ENCODE measurements at regions not wholly inside any gene's neighbourhood (a gene's known extent, or its start where the extent isn't known, plus 50 kb on each side); places are given as distances from the start of the nearest gene placed in this dataset.
"Not testable (repeated sequence)": the region's sequence is repeated elsewhere in the genome, so short reads cannot be mapped to it uniquely, and the experiment has no call there.

DNA sequence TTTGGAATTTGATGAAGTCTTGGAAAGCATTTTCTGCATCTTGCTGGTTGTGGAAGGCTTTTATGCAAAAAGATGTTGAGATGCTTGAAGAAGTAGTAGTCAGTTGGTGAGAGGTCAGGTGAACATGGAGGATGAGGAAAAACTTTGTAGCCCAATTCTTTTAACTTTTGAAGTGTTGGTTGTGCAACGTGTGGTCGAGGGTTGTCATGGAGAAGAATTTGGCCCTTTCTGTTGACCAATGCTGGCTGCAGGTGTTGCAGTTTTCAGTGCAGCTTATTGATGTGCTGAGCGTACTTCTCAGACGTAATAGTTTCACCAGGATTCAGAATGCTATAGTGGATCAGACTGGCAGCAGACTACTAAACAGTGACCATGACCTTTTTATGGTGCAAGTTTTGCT lies 508.4 kb upstream of the MAP2 start:
- DNase-seq, result no peak

GRCh38 chr2:208916881-208917280 lies 507.0 kb upstream of the MAP2 start:
- intact Hi-C loops (cut with DNase I; ENCODE audit: low total_unique reads), result no loop called here
- TF ChIP-seq, protein P1, sequence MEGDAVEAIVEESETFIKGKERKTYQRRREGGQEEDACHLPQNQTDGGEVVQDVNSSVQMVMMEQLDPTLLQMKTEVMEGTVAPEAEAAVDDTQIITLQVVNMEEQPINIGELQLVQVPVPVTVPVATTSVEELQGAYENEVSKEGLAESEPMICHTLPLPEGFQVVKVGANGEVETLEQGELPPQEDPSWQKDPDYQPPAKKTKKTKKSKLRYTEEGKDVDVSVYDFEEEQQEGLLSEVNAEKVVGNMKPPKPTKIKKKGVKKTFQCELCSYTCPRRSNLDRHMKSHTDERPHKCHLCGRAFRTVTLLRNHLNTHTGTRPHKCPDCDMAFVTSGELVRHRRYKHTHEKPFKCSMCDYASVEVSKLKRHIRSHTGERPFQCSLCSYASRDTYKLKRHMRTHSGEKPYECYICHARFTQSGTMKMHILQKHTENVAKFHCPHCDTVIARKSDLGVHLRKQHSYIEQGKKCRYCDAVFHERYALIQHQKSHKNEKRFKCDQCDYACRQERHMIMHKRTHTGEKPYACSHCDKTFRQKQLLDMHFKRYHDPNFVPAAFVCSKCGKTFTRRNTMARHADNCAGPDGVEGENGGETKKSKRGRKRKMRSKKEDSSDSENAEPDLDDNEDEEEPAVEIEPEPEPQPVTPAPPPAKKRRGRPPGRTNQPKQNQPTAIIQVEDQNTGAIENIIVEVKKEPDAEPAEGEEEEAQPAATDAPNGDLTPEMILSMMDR (IDR thresholded peaks at IDR 0.05), result no peak

More for the DNA sequence above, 508.4 kb upstream of the MAP2 start:
- no peaks in the 10 kb centered on the region for H3K27me3 ChIP-seq
- no peak overlapping the region for H3K4me3 ChIP-seq
- no peaks in the 10 kb centered on the region for H3K4me1 ChIP-seq
- TF ChIP-seq, protein P1 (IDR thresholded peaks at IDR 0.05), result no peak
- H3K36me3 ChIP-seq, result no peaks in the 10 kb centered on the region
- intact Hi-C loops (cut with DNase I; ENCODE audit: low total_unique reads), result no loop called here
- H3K27ac ChIP-seq, result no peak overlapping the region
- no peaks in the 10 kb centered on the region for H3K9me3 ChIP-seq

GRCh38 chr2:208921358-208921757 lies 502.5 kb upstream of the MAP2 start:
- intact Hi-C loops (cut with DNase I; ENCODE audit: low total_unique reads); H3K36me3 ChIP-seq; H3K4me1 ChIP-seq; H3K27ac ChIP-seq; H3K4me3 ChIP-seq; H3K9me3 ChIP-seq; H3K27me3 ChIP-seq; DNase-seq: not testable (repeated sequence)

More at GRCh38 chr2:208916881-208917280, 507.0 kb upstream of the MAP2 start:
- Histone ChIP-seq H3K27me3 (no peaks in the 10 kb centered on the region), H3K4me3 (no peak overlapping the region), H3K36me3 (no peaks in the 10 kb centered on the region), H3K27ac (no peak overlapping the region), H3K4me1 (no peaks in the 10 kb centered on the region), H3K9me3 (no peaks in the 10 kb centered on the region)
- DNase-seq, result no peak

DNA sequence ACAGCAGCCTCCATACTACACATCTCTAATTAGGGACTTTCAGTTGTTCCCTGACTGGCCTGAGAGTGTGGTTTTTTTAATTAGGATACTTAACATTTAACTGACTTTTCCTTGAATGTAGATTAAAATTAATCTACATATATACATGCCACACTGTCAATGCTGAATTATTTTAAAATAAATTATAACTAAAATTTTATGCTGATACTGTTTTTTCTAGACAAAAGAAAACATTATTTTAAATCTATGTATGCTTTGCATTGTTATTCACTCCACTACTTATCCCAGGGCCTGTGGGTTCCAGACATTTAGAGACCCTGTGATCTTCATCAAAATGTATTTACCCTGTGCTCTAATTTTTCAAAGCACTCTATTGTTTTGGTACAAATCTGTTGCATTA lies 496.0 kb upstream of the MAP2 start:
- no peaks in the 10 kb centered on the region for H3K36me3 ChIP-seq
- H3K9me3 ChIP-seq, result no peaks in the 10 kb centered on the region
- no peak for DNase-seq
- H3K27me3 ChIP-seq, result no peaks in the 10 kb centered on the region
- TF ChIP-seq, protein P1 (IDR thresholded peaks at IDR 0.05), result no peak
- H3K4me1 ChIP-seq, result no peaks in the 10 kb centered on the region
- intact Hi-C loops (cut with DNase I; ENCODE audit: low total_unique reads), result no loop called here
- H3K27ac ChIP-seq, result no peak overlapping the region
- H3K4me3 ChIP-seq, result no peak overlapping the region

DNA sequence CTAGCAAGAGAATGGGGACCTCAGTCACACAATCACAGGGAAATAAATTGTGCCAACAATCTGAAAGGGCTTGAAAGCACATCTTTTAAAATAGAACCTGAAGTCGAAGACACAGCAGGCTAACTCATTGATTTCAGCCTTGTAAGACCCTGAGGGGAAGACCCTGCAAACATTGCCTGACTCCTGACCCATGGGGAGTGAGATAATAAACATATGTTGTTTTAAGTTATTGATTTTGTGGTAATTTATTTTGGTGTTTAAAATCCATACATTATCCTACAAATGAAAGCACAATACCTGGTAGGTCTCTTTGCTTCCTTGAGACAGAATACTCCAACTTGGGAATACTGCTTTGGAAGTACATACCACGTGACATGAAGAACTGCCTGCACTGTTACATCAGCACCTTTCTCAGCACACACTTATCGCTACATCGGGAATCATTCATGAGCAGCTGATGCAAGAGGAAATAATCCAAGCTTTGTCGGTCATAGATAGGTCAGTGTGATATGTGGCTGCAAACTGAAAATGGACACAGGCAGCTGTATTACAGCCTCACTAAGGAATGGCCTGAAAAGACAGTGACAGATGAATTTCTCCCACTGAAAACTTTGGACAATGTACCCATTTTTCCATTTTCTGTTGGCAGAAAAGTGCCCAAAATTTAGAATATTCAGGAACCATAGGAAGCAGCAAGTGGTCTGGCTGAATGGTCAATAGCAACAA lies 494.5 kb upstream of the MAP2 start:
- no peak for DNase-seq
- H3K9me3 ChIP-seq, result no peaks in the 10 kb centered on the region
- no peaks in the 10 kb centered on the region for H3K36me3 ChIP-seq
- intact Hi-C loops (cut with DNase I; ENCODE audit: low total_unique reads), result no loop called here
- no peak overlapping the region for H3K27ac ChIP-seq
- no peaks in the 10 kb centered on the region for H3K27me3 ChIP-seq
- H3K4me3 ChIP-seq, result no peak overlapping the region
- TF ChIP-seq, protein P1 (IDR thresholded peaks at IDR 0.05), result no peak
- no peaks in the 10 kb centered on the region for H3K4me1 ChIP-seq

- intact Hi-C loops (cut with DNase I; ENCODE audit: low total_unique reads), result no loop called here
- DNase-seq, result no peak
- no peak overlapping the region for H3K4me3 ChIP-seq
- no peak overlapping the region for H3K27ac ChIP-seq
- H3K36me3 ChIP-seq, result no peaks in the 10 kb centered on the region
- H3K4me1 ChIP-seq, result no peaks in the 10 kb centered on the region
- H3K27me3 ChIP-seq, result no peaks in the 10 kb centered on the region
- TF ChIP-seq, protein P1 (IDR thresholded peaks at IDR 0.05), result no peak
- no peaks in the 10 kb centered on the region for H3K9me3 ChIP-seq
Measured at GRCh38 chr2:208929894-208930427, 493.9 kb upstream of the MAP2 start.

All from tibial artery (tissue), 4 donors.